Hindlimb muscle (tissue), 1 donor: ENCODE measurements at regions not wholly inside any gene's neighbourhood (a gene's known extent, or its start where the extent isn't known, plus 50 kb on each side); places are given as distances from the start of the nearest gene placed in this dataset.
"Not testable (repeated sequence)": the region's sequence is repeated elsewhere in the genome, so short reads cannot be mapped to it uniquely, and the experiment has no call there.

Experiments
- DNase-seq: peaks from one replicate; pipeline ENCODE4 v3.0.0-alpha.2; 2013

- not testable (repeated sequence) for DNase-seq
Measured at GRCh38 chr4:147259271-147259670, 221.6 kb upstream of the EDNRA start.

DNA sequence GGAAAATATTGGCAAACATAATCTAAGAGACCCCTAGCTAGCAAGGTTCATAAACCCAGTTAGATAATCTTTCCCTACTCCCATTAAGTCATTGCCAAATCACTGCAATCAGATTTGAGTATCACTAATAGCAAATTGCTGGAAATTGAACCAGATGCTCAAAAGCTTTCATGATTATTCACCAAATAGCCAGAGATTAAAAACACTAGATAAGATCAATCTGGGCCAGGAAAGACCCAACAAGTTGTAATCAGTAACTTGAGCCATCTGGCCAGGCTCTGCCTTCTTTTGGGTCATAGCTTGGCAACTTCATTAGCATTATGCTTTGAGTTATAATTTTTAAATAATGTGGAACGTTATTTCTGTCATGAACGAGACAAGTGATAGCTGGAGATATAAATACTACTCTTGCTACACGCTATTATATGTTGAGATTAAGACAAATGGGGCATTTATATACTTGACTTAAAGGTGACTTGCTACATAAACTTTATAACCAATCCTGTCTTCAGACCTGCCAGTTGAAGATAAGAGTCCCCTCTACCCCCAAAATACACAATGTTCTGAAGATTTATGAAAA lies 196.6 kb upstream of the EDNRA start:
- no peak for DNase-seq

- no peak for DNase-seq
Measured at GRCh38 chr4:147284935-147285334, 196.0 kb upstream of the EDNRA start.

DNA sequence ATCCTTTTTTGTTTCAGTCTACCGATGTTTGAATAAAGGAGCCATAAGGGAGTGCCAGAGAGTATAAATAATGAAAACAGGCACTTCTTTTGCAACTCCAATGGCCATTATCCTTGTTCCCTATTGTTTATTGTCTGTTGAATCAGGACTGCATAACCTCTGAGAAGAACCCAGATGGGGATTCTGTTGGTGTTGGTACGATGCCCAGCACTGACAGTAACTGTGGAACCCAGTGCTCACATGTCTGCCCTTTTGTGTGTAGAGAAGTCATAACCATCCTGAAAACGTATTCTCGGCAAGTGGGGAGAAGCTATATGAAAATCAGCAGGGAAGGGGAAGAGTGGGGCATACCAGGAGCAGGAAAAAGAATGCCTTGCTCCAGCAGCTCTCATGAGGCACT lies 195.1 kb upstream of the EDNRA start:
- no peak for DNase-seq

- DNase-seq: no peak
Measured at GRCh38 chr4:147286846-147287587, 193.9 kb upstream of the EDNRA start.

GRCh38 chr4:147287588-147287890 lies 193.4 kb upstream of the EDNRA start:
- no peak for DNase-seq

GRCh38 chr4:147288512-147288911 lies 192.4 kb upstream of the EDNRA start:
- DNase-seq: no peak

- no peak for DNase-seq
Measured at GRCh38 chr4:147289181-147289580, 191.7 kb upstream of the EDNRA start.

DNA sequence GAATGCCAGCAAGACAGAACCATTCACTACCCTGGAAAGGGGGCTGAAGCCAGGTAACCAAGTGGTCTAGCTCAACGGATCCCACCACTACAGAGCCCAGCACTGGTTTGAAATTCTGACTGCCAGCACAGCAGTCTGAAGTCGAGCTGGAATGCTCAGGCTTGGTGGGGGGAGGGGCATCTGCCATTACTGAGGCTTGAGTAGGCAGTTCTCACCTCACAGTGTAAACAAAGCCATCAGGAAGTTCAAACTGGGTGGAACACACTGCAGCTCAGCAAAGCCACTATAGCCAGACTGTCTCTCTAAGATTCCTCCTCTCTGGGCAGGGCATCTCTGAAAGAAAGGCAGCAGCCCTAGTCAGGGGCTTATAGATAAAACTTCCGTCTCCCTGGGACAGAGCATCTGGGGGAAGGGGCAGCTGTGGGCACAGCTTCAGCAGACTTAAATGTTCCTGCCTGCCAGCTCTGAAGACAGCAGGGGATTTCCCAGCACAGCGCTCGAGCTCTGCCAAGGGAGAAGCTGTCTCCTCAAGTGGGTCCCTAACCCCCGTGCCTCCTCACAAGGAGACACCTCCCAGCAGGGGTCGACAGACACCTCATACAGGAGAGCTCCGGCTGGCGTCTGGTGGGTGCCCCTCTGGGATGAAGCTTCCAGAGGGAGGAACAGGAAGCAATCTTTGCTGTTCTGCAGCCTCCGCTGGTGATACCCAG lies 188.1 kb upstream of the EDNRA start:
- not testable (repeated sequence) for DNase-seq

GRCh38 chr4:147293314-147293677 lies 187.6 kb upstream of the EDNRA start:
- DNase-seq: not testable (repeated sequence)

- no peak for DNase-seq
Measured at GRCh38 chr4:147299205-147299604, 181.7 kb upstream of the EDNRA start.

DNA sequence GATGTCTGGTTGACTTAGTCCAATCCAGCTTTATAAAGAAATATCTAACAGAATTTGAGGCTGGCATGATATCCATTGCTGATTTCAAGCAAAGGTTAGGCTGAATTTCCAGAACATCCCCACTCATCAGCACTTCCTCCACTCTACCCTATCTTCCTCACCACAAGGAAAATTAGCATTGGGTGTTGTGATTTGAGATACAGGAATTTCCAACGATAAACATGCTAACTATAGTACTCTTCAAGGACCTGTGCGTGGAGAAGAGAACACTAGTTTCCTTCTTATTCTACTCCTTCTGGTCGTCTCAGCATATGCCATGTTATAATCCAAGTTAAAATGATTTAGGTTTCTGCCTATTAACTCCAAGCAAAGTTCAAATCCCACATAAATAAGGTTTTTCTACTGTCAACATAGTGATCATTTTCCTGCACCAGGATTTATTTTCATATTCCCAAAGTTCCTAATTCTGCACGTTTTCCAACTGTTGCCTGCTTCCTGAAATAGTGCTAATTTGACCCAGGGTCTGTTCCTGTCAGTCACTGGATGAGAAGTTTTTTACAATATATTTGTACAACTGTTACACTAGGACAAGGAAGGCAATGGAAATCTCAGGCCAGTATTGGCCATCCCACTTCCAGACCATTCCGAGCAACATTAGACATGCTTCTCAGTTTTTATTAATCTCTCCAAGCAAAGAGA lies 177.6 kb upstream of the EDNRA start:
- DNase-seq: no peak

DNA sequence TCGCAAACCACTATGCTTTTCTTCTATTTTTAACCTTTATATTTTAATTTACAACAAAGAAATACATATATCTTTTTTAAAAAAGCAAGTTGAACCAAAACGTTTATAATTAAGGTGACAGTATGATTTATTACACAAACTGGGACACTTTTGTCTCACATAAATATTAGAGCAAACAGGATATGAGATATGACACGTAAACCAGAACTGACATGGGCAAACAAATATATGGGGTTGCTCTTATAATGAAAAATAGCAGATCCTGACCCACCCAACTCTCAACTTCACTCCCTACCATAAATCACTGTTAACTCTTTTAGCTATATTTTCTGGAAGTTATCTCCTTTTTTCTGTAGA lies 177.0 kb upstream of the EDNRA start:
- no peak for DNase-seq

GRCh38 chr4:147307896-147308674 lies 172.8 kb upstream of the EDNRA start:
- DNase-seq: no peak

DNA sequence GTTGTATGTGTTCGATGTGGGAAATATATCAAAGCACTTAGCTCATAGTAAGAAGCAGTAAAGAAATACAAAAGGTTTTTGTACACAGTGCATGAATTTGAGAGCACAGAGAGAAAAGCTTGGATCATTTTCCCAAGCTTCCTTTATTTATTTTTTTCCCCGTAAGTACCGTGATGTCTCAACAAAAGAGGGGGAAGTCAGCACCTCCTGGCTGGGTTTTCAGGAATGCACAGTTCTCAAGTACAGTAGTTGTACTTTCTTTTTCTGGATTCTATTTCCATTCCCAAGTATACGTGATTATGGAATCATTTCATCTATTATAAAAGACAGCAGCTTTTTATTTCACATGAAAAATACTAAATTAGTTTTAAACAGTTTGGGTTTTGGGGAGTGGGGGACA lies 171.5 kb upstream of the EDNRA start:
- no peak for DNase-seq

DNA sequence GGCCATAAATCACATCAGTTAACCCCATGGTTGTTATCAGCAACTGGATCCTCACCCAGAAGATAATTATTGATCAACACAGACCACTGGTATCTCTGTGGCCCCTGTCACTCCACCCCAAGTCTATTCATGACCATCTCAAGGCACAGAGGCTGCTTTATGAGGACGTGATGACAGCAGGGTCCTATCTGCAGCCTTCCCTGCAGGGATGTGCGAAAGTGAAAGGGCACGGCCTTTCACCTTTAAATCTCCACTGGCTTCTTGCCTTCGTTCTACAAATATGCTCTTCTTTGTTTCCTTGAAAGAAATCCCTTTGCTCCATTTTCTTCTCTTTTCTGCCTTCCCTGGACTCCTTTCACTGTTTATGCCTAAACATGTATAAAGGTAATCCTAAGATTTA lies 170.6 kb upstream of the EDNRA start:
- no peak for DNase-seq

- DNase-seq: no peak
Measured at GRCh38 chr4:147311956-147312355, 168.9 kb upstream of the EDNRA start.

GRCh38 chr4:147312376-147313046 lies 168.4 kb upstream of the EDNRA start:
- no peak for DNase-seq

DNA sequence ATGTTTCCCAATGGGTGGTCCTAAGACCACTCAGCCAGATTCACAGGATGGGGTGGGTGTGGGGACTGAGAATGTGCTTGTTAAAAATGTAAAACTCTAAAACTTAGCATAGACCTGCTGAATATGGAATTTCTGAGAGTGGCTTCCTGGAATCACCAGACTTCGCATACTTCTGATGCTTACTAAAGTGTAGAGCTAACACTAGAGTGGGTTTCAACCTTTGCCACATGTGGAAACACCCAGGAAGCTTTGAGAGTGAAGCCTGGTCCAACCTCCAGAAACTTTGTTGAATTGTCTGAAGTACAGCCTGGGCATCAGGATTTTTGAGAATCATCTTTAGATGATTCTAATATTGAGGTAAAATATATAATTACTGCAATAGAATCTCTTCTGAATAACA lies 167.8 kb upstream of the EDNRA start:
- DNase-seq: no peak

DNA sequence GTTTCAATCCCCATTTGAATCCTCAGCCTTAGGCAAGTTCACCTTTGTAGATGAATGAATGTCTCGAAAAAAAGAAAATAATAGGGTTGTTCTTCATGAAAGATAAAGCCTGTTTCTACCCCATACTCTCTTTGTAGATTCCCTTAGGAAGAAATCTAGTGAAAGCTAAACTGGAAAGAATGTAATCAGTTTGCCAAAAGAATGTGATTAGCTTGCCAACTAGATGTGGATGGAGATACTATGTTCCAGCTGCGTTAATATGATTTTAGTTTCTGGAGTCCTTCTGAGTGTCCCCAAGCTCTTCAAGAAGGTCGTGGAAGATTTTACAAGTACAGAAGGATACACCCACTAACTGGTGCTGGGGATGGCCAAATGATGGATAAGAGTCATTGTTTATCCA lies 162.3 kb upstream of the EDNRA start:
- DNase-seq: no peak

GRCh38 chr4:147325571-147325981 lies 155.3 kb upstream of the EDNRA start:
- DNase-seq: peak; percentile 57

DNA sequence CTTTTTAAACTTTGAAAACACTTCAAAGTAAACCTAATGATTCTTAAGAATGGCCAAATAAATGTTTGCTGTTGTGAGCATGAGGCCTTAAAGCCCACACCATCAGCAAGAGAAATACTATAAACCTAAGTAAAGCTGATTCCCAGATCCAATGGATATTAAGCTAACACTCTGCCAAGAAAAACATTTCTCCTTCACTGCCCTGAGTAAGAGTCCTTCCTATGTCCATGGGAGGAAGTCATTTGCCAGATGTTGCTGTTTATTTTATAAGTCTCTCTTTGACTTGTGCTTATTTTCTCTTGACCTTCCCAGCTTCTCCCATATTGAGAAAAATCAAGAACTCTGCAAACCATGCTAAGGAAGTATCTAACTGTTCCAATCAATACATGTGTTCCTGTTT lies 154.3 kb upstream of the EDNRA start:
- DNase-seq: no peak
